Right renal cortex interstitium (tissue), 3 donors: ENCODE measurements at regions not wholly inside any gene's neighbourhood (a gene's known extent, or its start where the extent isn't known, plus 50 kb on each side); places are given as distances from the start of the nearest gene placed in this dataset.

Experiments used
- DNase-seq, 3 donors: peaks; one replicate each; pipeline ENCODE4 v3.0.0-alpha.2; 2013; ENCODE audit warnings: low read depth in 3 of 3, low spot score in 2 of 3

GRCh38 chr4:14217401-14217800 lies 589.9 kb upstream of the BOD1L1 start:
- DNase-seq = no peak

GRCh38 chr4:14218641-14219040 lies 591.1 kb upstream of the BOD1L1 start:
- DNase-seq = no peak

GRCh38 chr4:14221176-14221575 lies 593.7 kb upstream of the BOD1L1 start:
- no peak for DNase-seq

DNA sequence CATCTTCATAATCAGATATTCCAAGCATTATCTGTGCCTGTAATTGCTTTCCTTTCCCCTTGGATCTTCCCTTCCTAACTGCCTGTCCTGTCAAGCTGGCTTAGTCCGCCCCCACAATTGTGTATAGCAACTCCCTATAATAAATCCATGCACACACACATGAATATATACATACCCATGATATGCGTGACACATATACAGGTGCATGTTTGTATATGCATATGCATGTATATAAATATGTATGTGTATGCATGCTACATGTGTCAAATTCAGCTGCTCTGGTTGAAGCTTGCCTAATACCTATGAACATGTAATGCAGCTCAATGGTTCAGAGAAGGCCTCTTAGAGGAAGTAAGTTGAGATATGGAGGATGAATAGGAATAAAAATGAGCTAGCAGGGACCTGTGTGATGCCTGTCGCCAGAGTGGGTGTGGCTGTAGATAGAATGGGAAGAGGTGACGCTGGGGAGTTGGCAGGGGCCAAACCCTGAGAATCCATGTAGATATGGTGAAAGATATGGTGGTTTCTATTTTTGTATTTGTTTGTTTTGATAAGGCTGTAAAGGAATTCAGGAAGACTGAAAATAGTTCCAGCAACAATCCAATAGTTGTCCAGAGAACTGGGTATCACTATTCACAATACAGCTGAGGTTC lies 595.0 kb upstream of the BOD1L1 start:
- DNase-seq = no peak

- DNase-seq = no peak
Measured at GRCh38 chr4:14223461-14223860, 595.9 kb upstream of the BOD1L1 start.

- no peak for DNase-seq
Measured at GRCh38 chr4:14225688-14226207, 598.2 kb upstream of the BOD1L1 start.

DNA sequence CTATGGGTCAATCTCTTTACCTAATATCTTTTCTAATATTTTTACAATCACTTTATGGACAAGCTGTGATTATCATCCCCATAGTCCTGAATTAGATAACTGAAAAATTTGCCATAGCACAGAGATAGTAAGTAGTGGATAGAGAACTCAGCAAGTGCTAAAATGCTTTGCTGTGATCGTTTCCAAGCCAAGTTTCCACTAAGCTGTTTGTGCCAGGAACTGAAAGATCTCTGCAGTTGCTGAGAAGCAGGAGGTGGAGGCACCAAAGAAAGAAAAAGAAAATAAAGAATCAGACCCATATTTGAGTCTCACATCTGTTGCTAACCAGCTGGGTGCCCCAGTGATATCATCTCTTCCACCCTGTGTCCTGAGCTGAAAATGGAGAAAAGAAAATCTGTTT lies 605.6 kb upstream of the BOD1L1 start:
- DNase-seq = no peak

DNA sequence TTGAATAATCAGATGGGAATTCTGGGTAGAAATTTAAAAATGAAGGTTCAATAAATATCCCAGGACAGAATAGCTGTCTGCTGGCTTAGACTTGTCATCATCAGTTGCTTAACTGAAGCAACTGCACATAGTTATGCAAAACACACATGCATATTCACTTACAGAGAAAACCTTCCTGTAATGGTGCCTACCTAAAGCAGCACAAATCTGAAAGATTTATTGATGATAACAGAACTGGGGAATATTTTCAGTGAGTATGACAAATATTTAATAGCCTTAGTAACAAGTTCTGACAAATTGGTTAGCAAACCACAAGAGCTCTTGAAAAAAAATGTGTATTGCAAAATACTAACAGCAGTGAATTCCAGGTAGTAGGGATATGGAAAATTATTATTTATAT lies 606.8 kb upstream of the BOD1L1 start:
- DNase-seq = no peak

- DNase-seq = no peak
Measured at GRCh38 chr4:14236359-14236758, 608.8 kb upstream of the BOD1L1 start.

DNA sequence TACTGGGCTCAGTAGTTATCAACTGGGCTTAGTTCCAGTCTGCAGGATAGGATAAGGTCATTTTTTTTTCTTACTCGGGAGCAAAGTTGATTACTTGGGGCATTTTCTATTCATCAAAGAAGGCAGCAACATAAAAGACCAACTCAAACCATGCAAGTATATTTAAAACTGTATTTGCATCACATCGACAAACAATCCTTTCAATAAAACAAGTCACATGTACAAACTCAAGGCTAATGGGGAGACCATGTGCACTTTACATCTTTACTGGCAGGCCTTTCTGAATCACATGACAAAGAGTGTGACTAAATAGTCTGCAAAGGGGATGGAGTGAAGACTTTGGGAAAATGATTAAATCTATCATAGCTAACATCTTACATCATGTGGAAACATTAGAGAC lies 610.4 kb upstream of the BOD1L1 start:
- DNase-seq = no peak

DNA sequence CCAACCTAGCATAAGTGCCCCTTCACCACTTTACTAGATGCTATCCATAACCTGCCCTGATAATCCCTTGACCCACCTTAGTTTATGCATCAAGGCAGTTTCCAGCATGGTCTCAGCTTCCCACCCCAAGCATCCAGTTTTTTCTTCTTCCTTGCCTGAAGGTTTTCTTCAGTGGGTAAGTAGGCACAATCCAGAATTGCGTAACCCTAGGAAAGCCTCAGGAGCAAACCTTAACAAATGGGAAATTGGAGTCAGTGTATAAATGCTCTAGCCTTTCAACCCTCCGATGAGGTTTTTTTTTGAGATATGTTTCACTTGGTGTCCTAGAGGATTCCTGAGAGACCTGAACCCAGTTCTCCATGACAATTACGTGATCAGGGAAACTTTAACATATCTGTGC lies 614.0 kb upstream of the BOD1L1 start:
- DNase-seq = no peak

DNA sequence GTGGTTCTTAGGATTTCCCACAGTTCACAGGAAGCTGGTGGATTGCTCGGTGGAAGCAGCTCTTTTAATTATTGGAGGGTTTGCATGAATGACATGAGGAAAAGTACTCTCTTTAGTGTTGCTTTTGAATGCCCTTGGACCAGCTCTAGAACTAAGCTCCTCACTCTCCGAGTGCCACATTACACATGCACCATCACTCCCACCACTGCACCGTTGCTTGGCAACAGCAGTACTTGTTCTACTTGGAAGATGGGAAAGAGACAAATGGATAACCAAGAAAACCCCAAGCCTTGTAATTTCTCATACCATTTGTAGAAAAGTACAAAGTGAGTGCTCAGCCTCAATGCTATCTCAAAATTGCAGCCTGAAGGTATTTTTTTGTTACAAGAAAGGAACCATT lies 620.2 kb upstream of the BOD1L1 start:
- DNase-seq = no peak

GRCh38 chr4:14249226-14249625 lies 621.7 kb upstream of the BOD1L1 start:
- no peak for DNase-seq

DNA sequence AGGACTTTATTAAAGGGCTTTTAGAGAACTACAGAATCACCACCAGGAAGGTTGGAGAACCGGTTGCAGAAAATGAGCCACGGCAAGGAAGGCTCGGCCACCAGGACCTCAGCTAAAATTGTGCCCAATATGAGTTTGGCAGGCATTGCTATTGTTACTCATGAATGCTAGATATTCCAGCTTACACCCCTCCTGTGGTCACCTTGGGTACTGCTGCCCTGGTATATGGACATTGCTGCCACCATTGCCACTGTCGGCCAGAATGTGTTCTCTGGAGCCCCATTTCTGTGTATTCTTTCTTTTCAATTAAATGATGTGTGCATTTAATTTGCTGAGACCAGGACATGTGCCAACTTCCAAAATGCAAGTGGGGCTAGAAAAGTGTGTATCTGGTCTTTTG lies 626.7 kb upstream of the BOD1L1 start:
- no peak for DNase-seq

- DNase-seq = no peak
Measured at GRCh38 chr4:14254926-14255325, 627.4 kb upstream of the BOD1L1 start.

DNA sequence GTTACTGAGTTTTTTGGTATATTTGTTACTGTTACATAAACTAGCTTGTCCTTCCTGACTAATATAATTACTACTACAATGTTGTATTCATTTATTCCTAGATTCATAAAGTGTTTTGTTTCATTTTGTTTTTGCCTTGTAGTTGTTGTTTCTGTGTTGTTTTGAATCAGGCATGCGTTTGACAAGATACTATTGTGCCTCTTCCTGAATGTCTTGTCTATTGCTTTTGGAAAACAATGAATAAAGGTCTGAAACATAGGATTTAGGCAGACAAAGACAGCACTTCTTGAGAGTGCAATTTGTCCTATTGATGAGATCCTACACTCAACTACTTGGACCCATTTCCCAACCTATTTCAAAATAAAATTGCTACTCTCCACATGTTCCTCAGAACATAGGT lies 630.4 kb upstream of the BOD1L1 start:
- DNase-seq = no peak

- DNase-seq = no peak
Measured at GRCh38 chr4:14259936-14260335, 632.4 kb upstream of the BOD1L1 start.

DNA sequence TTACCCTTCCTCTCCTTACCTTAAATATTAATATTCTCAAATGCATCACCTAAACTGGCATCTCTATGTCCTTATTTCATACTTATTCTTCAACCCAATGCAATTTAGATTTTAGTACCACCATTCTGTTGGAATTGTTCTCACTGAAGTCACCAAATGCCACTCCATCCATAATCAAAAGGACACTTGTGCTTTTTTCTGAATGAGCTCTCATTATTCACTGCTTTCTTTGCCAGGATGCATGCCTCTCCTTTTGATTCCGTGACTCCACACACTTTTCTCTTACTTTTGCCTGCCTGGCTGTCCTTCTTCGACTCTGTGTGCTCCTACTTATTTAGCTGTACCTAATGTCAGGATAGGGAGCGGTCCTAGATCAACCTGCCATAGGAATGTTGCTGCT lies 633.1 kb upstream of the BOD1L1 start:
- no peak for DNase-seq

GRCh38 chr4:14262221-14262620 lies 634.7 kb upstream of the BOD1L1 start:
- DNase-seq = no peak

- no peak for DNase-seq
Measured at GRCh38 chr4:14264437-14264836, 636.9 kb upstream of the BOD1L1 start.

GRCh38 chr4:14265651-14266050 lies 638.1 kb upstream of the BOD1L1 start:
- no peak for DNase-seq

DNA sequence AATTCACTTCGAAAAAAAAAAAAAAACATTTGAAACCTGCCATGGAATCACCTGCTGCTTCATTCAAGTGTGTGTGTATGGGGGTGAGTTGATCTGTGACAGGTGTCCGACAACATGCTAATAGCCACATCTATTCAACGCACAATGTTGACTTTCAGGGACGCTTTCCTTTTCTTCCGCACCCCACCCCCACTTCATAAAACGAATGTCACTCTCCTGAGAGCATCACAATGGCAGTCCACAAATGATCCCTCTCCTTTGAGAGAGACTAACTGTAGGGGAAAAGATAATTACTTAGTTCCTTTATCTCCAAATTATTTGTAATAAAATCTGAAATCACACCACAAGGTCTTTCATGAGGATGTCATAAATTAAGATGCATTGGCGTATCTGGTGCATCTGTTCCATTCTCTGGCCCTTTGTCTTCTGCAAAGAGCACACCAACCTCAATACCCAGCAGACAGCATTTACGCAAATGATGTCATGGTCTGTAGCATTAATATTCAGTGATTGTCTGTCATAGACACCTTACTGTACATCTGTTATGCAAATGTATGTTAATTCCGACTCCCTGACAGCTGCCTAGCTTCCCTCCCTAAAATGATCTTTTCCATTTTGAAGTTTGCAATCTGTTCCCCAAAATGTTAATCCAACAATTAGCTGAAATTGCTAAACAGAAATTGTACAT lies 640.0 kb upstream of the BOD1L1 start:
- no peak for DNase-seq

GRCh38 chr4:14269824-14270223 lies 642.3 kb upstream of the BOD1L1 start:
- no peak for DNase-seq
